Lung (tissue), 9 donors: ENCODE measurements at regions not wholly inside any gene's neighbourhood (a gene's known extent, or its start where the extent isn't known, plus 50 kb on each side); places are given as distances from the start of the nearest gene placed in this dataset.
A peak's percentile ranks its signal among the peaks of the same experiment; 100 is the strongest.
"Not testable (repeated sequence)": the region's sequence is repeated elsewhere in the genome, so short reads cannot be mapped to it uniquely, and the experiment has no call there.

Experiments
- ATAC-seq: fragments of 200-7000 bp; cut with Tn5 transposase; one replicate; pipeline ENCODE4 v1.9.1; 2020; ENCODE audit warnings: moderate number of reproducible peaks; ENCODE audit not compliant: insufficient read depth, low FRiP score
- DNase-seq, 3 donors: peaks; one replicate each; pipeline ENCODE4 v3.0.0-alpha.2; 2013 to 2017
- H3K27ac ChIP-seq, 2 donors: one replicate each; pipeline ENCODE4 v1.5.1; 2013; ENCODE audit warnings: mild to moderate bottlenecking in 2 of 2, moderate library complexity in 2 of 2, control low read depth in 1 of 2, inconsistent platforms in 1 of 2, low read depth in 1 of 2, low read length in 1 of 2
- H3K27me3 ChIP-seq, 3 donors: one replicate each; pipeline ENCODE4 v1.5.1; 2013; ENCODE audit warnings: low read length in 2 of 3; ENCODE audit not compliant: control insufficient read depth in 3 of 3, insufficient read depth in 3 of 3
- H3K36me3 ChIP-seq, 4 donors: one replicate each; pipeline ENCODE4 v1.5.1; 2013; ENCODE audit warnings: low read length in 4 of 4, mild to moderate bottlenecking in 1 of 4, moderate library complexity in 1 of 4; ENCODE audit not compliant: control insufficient read depth in 4 of 4, insufficient read depth in 4 of 4
- H3K4me1 ChIP-seq, 5 donors: one replicate each; pipeline ENCODE4 v1.5.1; 2013; ENCODE audit warnings: low read length in 5 of 5, mild to moderate bottlenecking in 2 of 5, moderate library complexity in 1 of 5; ENCODE audit not compliant: control insufficient read depth in 5 of 5, insufficient read depth in 5 of 5
- H3K4me3 ChIP-seq: one replicate; pipeline ENCODE4 v1.5.1; 2013; ENCODE audit warnings: mild to moderate bottlenecking, control low read depth, moderate library complexity
- H3K9ac ChIP-seq, 2 donors: one replicate each; pipeline ENCODE4 v1.5.1; 2013; ENCODE audit warnings: low read length in 2 of 2, control low read depth in 1 of 2; ENCODE audit not compliant: insufficient read depth in 1 of 2
- H3K9me3 ChIP-seq, 4 donors: one replicate each; pipeline ENCODE4 v1.5.1; 2013; ENCODE audit warnings: low read length in 3 of 4, mild to moderate bottlenecking in 1 of 4, moderate library complexity in 1 of 4; ENCODE audit not compliant: control insufficient read depth in 4 of 4, insufficient read depth in 3 of 4
- WGBS, 2 donors: extraction: QIAGEN DNeasy Blood & Tissue Kit; methylation state at CpG; one replicate each; pipeline ENCODE4 v1.1.7; 2013; 5-methylcytosine and 5-hydroxymethylcytosine counted together
- donor health status: Bipolar disorder and iron deficiency.
- donor health status: healthy.
- donor health status: DM: yes; HTN: yes; CAD: no.

- H3K27me3 ChIP-seq, H3K4me1 ChIP-seq, ATAC-seq, H3K4me3 ChIP-seq, H3K36me3 ChIP-seq, DNase-seq, H3K9me3 ChIP-seq, H3K9ac ChIP-seq, H3K27ac ChIP-seq: not testable (repeated sequence)
- 59 to 73% methylated on average over 6 of the region's 6 CpGs for WGBS, 2 donors
Measured at GRCh38 chr20:30675988-30676564, 581.4 kb upstream of the DEFB115 start.

GRCh38 chr20:30682236-30682635 is 575.2 kb upstream of the DEFB115 start:
- H3K27ac ChIP-seq, H3K9ac ChIP-seq, ATAC-seq, H3K9me3 ChIP-seq, H3K27me3 ChIP-seq, DNase-seq, H3K4me3 ChIP-seq, H3K36me3 ChIP-seq, H3K4me1 ChIP-seq: not testable (repeated sequence)
- WGBS, 2 donors = 76 to 80% methylated on average over 4 of the region's 4 CpGs

- H3K27ac ChIP-seq, H3K4me3 ChIP-seq, H3K9me3 ChIP-seq, H3K4me1 ChIP-seq, ATAC-seq, H3K27me3 ChIP-seq, H3K36me3 ChIP-seq, H3K9ac ChIP-seq, DNase-seq: not testable (repeated sequence)
- 57 to 87% methylated on average over 3 of the region's 3 CpGs for WGBS, 2 donors
Measured at GRCh38 chr20:30712861-30713260, 544.6 kb upstream of the DEFB115 start.

- 48 to 67% methylated on average over 6 of the region's 6 CpGs for WGBS, 2 donors
- H3K27ac ChIP-seq, ATAC-seq, H3K36me3 ChIP-seq, H3K4me1 ChIP-seq, H3K27me3 ChIP-seq, H3K4me3 ChIP-seq, DNase-seq, H3K9me3 ChIP-seq, H3K9ac ChIP-seq: not testable (repeated sequence)
Measured at GRCh38 chr20:30719415-30720199, 537.9 kb upstream of the DEFB115 start.

GRCh38 chr20:30723511-30723910 is 534.0 kb upstream of the DEFB115 start:
- not testable (repeated sequence) for H3K36me3 ChIP-seq, H3K4me1 ChIP-seq, H3K4me3 ChIP-seq, H3K27me3 ChIP-seq, ATAC-seq, H3K27ac ChIP-seq, H3K9ac ChIP-seq, DNase-seq
- 11 to 19% methylated on average over 18 to 27 of the region's 27 CpGs for WGBS, 2 donors
- peaks cover 0 to 14% (median 0%) of the 10 kb centered on the region in 4 donors for H3K9me3 ChIP-seq

- H3K36me3 ChIP-seq, H3K4me1 ChIP-seq, H3K27me3 ChIP-seq, H3K27ac ChIP-seq, H3K9ac ChIP-seq, H3K4me3 ChIP-seq, ATAC-seq: not testable (repeated sequence)
- WGBS, 2 donors = 10 to 24% methylated on average over 39 to 51 of the region's 51 CpGs
- peak; percentile 25 to 44 (median 37) for DNase-seq
- H3K9me3 ChIP-seq = peaks cover 0 to 14% (median 0%) of the 10 kb centered on the region in 4 donors
Measured at GRCh38 chr20:30723934-30724687, 533.4 kb upstream of the DEFB115 start.

GRCh38 chr20:30724688-30725074 is 532.8 kb upstream of the DEFB115 start:
- not testable (repeated sequence) for ATAC-seq, H3K27ac ChIP-seq, H3K4me3 ChIP-seq, H3K9ac ChIP-seq, H3K36me3 ChIP-seq, DNase-seq, H3K4me1 ChIP-seq, H3K27me3 ChIP-seq
- WGBS, 2 donors = 62 to 63% methylated on average over 24 of the region's 24 CpGs
- peaks cover 0 to 14% (median 0%) of the 10 kb centered on the region in 4 donors for H3K9me3 ChIP-seq

- H3K27ac ChIP-seq, H3K27me3 ChIP-seq, H3K36me3 ChIP-seq, H3K4me1 ChIP-seq, ATAC-seq, H3K4me3 ChIP-seq, DNase-seq, H3K9ac ChIP-seq: not testable (repeated sequence)
- WGBS, 2 donors = 77 to 85% methylated on average over 19 of the region's 19 CpGs
- peaks cover 0 to 14% (median 0%) of the 10 kb centered on the region in 4 donors for H3K9me3 ChIP-seq
Measured at GRCh38 chr20:30725188-30725587, 532.3 kb upstream of the DEFB115 start.
